AML-193 (cell line): ENCODE measurements at regions not wholly inside any gene's neighbourhood (a gene's known extent, or its start where the extent isn't known, plus 50 kb on each side); places are given as distances from the start of the nearest gene placed in this dataset.
"Not testable (repeated sequence)": the region's sequence is repeated elsewhere in the genome, so short reads cannot be mapped to it uniquely, and the experiment has no call there.

Experiments used
- DNase-seq, 2 experiments: peaks; one replicate each; lab custom pipeline; 2025; lab: John Stamatoyannopoulos, UW

DNA sequence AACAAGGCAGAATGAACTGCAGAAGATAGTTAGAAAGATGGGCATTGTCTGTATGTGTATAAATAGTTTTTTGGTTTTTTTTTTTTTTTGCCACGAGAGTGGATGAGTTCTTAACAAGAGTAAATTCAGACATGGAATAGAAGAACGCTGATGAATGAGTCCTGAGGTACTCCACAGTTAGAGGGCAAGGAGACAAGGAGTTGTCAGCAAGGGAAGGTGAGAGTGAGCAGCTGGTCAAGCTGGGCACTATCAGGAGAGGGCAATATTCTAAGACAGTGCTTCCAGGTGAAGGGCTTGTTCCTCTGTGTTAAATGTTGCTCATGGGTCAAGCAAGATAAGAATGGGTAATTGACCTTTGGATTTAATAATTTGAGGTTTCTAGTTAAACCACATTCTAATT, 138.6 kb upstream of the FAM78B start:
- no peak for DNase-seq

DNA sequence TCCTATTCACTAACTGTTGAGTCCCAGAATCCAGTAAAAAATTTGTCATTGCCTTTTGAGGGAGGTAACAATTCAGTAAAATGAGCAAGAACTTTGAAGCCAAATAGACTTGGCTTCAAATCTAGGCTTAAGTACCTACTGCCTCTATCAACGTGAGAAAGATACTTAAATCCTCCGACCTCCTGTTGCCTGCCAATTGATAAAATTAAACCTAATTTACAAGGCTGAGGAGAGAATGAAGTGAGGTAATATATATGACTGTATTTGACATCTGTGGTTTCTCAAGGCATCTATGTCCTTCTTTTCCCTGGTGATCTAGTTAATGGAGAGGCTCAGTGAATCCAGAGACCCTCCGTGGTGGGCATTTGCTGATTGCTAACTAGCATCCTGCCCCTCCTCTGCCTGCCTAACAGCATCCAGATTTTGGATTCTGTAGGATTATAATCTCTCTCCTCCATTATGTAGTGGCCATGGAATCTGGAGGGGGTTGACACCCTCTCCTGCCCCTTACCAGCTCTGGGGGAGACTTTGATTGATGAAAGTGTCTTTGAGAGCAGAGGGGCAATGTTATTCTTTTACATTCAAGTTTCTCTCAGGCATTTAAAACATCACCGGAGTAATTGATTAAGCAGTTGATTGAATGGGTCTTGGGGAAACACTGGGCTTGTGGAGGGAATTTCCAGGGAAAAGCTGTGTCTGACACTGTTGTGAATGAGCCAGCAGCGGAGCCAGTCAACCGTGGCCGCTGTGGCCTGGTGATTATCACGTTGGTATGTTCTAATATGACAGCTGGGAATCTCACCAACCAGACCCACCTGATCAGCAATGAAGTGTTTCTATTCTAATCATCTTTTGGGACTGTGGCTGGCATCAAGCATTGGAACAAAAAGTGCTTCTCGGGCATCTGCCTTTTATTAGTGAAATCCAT, 140.7 kb upstream of the FAM78B start:
- DNase-seq = no peak

DNA sequence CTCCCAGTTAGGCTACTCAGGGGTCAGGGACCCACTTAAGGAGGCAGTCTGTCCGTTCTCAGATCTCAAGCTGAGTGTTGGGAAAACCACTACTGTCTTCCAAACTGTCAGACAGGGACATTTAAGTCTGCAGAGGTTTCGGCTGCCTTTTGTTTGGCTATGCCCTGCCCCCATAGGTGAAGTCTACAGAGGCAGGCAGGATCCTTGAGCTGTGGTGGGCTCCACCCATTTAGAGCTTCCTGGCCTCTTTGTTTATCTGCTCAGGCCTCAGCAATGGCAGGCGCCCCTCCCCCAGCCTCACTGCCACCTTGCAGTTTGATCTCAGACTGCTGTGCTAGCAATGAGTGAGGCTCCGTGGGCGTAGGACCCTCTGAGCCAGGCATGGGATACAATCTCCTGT, 149.5 kb upstream of the FAM78B start:
- not testable (repeated sequence) for DNase-seq

DNA sequence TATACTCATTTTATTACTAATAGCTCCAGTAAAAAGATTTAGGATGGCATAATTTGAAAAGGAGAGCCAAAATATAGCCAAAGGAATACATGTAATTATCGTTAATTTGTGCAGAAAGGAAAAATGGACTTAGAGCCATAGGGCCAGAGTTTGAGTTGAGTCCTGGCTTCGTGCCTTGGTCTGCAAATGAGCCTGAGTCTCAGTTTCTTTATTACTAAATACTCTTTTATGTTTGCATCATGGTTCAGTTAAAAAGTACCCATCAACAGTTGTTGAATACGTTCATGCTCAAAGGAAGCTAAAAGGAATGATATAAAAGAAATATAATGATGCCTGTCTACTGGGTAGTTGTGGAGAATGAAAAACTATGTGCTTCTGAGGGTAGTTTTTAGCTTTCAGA, 155.7 kb upstream of the FAM78B start:
- no peak for DNase-seq

DNA sequence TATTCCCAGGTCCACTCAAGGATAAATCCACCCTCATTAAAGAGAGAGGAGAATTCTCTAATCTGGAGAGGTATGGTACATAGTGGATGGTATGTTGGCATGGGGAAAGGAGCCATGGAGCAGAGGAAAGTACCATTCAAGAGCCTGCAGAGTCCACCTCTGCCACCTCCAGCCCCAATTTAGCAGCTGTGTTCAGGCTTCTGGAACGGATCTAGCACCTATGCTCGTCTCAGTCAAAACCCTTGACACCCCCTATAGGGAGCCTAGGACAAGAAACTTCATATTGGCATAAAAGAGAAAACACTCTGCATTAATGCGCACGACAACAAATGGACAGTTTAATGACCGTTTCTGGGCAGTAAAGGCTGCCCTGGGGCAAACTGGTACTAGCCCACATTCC, 161.1 kb upstream of the FAM78B start:
- DNase-seq = no peak

DNA sequence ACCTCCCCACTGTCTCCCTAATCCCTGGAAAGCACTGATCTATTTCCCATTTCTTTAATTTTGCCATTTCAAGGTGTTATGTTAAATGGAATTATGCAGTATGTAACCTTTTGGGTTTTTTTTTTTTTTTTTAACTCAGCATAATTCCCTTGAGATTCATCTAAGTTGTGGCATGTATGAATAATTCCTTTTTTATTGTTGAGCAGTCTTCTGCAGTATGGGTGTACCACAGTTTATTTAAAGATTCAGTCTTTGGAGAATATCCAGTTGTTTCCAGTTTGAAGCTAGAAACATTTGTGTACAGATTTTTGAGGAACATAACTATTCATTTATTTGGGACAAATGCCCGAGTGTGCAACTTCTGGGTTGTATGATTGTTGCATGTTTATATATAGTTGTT, 162.2 kb upstream of the FAM78B start:
- DNase-seq = no peak

DNA sequence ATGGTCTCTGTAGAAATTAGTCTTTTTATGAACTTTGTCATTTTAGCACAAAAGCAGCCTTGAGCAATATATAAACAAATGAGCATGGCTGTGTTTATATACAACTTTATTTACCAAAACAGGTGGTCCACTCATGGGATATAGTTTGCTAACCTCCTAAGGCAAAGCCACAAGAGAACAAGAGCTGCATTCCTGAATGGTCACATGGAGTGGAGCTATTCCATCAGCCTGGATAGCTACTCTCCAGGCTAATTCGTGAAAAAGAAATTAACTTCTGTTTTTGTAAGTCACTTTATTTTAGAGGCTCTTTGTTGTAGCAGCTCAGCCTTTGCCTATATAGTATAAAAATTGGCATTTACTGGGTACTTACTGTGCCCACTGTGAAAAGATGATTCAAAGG, 163.3 kb upstream of the FAM78B start:
- no peak for DNase-seq

DNA sequence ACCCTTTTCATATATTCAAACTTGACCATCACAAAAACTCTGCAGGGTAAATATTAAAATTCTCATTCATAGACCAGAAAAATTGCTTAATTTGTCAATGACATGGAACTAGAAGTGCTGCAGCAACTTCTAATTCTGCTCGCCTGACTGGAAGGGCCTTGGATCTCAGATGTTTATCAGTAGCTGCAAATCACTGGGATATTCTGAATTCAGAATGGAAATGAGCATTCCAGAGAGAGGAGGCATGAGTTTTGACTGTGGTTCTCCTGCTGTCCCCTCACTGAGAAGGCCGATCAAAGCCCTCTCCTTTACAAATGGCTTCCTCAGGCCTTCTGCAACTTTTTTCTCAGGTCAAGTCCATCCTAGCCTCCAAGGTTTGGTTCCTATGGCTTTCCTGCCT, 171.3 kb upstream of the FAM78B start:
- no peak for DNase-seq

DNA sequence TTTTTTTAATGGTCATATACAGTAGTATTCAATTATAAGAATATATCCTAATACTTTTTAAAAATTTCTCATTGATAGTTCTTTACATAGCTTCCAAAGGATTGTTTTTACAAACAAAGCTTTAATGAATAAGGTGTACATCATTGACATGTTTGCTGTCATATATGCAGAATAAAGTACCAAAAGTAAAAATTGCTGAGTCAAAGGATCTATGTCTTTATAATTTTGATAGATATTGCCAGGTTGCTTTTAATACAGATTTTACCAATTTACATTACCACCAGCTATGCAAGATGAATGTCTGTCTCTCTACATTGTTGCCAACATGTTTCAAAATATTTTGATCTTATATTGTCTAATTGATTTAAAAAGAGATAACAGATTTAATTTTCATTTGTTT, 173.9 kb upstream of the FAM78B start:
- DNase-seq = no peak

DNA sequence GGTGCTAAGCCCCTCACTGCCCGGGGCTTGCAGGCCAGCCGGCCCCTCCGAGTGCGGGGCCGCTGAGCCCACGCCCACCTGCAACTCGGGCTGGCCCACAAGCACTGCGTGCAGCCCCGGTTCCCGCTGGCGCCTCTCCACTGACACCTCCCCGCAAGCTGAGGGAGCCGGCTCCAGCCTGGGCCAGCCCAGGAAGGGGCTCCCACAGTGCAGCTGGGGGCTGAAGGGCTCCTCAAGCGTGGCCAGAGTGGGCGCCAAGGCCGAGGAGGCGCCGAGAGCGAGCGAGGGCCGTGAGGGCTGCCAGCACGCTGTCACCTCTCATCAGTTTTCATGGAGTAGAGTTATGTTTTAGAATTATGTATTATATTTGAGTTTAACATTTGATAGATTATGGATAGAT, 176.5 kb upstream of the FAM78B start:
- DNase-seq = no peak

DNA sequence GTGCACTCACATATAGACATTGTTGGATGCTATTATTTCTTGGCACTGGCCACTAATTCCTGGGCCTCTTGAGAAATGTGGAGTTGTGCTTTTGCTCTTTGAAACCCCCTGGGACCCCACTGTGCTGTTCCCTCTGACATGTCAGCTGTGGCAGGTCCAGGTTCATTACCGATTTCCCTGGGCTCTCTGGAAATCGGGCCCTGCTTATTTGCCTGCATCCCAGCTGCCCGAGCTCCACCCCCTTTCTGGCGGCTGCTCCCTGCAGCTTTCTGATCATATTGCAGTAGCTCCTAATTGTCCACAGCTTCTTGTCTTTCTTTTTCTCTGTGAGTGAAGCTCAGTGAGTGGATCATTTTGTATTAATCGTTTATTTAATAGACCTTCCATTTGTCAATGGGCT, 183.7 kb upstream of the FAM78B start:
- DNase-seq = no peak

DNA sequence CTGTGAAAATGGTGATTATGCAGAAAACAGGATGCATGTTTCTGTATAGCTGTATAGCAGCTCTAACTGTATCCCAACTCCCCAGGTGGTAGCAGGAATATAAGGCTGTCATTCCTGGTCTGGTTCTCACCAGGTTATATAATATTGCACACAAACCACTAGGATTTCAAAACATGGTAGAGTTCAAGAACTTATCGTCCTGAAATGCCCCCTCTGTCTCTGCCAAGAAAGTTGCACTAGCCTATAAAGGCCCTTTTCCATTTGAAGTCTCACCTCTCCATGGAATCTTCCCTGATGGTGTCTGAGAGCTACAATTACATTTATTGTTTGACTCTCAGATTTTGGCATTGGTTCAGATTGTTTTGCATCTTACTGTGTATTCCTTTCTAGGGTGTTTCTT, 184.9 kb upstream of the FAM78B start:
- no peak for DNase-seq

DNA sequence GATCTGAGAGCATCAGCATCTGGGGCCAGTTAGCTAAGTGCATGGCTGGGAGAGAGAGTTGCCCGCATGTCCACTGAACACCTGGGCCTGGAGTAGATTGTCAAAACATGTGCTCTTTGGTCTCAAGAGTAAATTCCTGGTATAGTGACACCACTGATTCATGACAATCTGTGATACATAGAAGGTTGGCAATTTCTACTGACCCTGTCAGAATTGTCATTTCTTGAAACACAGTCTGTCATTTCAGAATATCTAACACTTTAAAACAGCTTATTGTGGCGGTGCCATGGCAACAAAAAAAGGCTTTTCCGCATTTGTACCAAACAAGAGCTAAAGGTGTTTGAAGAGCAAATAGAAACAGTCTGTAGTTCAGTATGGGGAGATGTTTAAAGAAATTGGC, 186.4 kb upstream of the FAM78B start:
- DNase-seq = no peak

DNA sequence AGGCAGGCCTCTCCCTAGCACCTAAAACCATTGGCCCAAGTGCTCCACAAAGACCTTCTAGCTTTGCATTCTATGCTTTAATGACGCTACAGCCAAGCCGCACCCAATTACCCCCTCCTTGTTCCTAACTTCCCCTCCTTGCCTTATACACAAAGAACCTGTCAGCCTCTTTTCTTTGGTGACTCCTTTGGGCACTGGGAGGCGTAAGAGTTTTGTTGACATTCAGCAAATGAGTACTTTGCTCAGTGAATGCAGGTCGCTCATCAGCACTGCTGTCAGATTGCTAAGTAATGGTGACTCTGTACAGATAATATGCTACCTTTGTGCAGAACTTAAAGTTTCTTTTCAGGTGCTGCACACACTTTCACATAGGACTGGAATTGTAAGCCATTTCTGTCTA, 187.6 kb upstream of the FAM78B start:
- no peak for DNase-seq

DNA sequence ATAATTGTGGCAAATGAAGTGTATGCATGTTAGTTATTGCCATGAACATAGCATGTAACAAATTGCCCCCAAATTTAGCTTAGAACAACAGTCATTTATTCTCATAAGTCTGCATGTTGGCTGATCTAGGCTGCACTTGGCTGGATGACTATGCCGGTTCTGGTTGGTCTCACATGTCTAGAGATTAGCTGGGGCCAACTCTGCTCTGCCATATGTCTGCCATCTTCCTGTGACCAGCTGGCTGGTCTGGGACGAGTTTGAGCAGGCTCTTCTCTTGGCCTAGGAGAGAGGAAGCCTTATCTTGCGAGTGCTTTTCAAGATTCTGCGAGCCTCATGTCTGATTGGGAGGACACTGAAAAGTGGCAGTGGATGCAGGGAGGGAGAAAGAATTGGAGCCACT, 198.3 kb upstream of the FAM78B start:
- DNase-seq = no peak

DNA sequence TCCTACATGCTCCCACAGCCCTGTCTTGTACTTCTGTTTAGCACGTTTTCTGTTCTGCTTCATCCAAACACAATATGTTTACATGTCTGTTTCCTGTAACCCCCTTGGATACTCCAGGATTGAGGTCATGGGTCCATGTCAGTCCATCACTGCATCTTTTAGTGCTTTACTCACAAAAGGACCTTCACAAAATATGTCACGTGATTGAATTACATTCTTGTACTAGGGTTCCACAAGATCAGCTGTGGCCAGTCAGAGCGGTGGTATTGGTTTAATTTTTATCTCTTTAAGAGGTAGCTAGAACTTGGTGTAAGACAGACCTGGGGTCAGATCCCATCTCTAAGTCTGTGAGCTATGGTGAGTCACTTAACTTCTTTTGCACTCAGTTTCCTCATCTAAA, 201.2 kb upstream of the FAM78B start:
- no peak for DNase-seq

DNA sequence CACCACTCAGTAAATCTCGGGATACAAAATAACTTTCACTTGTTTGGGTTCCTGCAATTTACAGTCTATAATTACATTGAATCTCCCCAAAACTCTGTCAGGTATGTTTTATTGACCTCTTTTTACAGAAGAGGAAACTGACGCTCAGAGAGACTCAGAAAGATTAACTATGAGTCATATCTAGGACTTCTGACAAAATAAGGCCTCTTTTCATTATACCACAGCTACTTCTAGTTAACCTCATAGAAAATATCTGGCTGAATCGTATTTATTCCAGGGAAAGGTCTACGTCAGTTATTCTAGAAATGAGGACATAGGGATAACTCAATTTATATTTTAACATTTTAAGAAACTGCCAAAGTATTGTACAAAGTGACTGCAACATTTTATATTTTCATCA, 211.1 kb upstream of the FAM78B start:
- no peak for DNase-seq

DNA sequence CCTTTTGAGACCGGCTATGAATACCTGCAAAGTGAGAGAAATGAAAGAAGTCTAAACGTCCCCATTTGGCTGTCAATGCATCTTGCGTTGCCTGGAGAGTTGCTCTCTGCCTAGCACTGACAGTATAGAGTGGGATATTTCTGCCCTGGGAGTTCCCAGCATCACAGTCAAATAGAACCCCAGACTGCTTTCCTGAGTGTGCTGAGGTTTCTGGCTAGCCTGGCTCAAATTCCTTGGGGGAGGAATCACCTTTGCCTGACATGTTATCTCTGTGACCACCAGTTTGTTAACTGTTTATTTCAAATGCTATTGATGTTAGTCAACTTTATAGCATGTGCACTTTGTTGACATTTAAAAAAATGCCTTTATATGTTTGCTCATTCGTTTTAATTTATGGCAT, 212.0 kb upstream of the FAM78B start:
- DNase-seq = no peak

DNA sequence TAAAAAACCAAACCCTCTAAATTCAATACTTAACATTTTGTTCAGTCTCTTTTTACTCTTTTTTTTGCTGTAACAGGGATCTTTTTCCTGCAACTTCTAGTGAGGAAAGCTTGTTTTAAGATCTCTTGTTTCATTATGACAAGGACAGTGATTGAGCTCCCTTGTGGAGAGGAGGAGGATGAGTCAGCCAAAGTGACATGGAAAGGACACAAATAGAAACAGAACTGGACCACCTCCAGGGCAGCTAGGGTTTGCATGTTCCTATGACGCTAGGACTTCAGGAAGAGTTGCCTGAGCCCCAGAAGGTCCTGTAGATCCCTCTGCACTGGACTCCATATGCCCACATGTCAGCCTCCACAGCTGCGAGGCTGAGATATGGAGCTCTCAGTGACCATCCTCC, 212.6 kb upstream of the FAM78B start:
- no peak for DNase-seq

DNA sequence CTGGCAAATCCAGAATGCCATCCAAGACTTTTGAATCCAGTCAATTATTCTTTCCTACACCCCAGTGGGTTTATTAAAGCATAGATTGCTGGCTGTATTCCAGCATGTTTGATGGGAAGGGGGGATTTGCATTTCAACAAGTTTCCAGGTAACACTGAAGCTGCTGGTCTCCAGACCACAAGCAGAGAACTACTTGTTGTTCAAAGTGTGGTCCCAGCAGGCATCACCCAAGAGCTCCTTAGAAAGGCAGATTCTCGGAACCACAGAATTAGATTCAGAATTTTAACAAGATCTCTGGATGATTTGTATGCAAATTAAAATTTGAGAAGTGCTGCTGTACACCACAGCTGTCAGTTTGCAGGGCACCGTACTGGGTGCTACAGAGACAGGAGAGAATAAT, 216.3 kb upstream of the FAM78B start:
- no peak for DNase-seq

DNA sequence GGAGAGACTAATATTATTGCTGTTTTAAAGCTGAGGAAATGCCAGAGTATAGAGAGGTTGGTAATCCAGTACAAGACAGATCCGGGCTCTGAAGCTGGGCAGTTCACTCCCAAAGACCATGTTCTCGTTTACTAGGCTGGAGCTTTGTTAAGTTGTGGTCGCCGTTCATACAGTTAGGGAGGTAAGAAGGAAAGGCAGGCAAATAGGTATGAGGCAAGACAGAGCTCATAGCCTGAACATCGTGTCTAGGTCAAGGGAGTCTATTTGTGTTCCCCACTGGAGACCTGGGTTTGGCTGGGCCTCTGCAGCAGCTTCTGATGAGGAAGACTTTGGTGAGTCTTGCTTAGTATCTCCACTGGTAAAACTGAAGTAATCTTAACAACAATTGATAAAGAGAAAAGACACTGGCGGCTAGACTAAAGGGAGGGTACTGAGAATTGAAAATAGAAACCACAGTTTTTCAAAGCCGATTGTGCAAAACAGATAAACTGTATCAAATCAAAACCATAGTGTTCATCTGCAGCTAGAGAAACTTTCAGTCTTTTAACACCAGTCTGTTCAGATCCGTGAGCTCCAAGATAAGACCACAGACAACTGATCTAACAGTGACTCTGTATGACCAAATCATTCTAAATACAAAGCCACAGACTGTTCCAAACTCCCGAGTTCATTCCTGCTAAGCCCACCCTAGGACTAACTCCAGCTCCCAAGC, 217.0 kb upstream of the FAM78B start:
- no peak for DNase-seq

DNA sequence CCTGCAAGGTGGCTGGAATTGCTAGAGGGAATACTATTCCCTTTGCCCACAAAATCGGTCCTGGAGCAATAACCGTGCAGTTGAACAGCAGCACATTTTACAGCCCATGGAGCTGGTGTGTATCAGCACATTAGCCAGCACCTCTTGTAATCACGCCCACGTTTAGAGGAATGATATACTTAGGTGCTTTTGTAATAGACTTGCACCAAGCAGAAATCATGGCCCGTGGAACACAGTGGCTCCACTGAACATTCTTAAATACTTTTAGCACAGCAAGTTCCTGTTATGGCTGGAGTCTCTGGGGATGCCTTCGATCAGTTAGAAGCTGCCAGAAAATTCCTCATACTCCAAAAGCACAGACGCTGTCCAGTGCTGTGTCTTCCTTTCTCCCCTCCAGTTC, 218.1 kb upstream of the FAM78B start:
- no peak for DNase-seq

DNA sequence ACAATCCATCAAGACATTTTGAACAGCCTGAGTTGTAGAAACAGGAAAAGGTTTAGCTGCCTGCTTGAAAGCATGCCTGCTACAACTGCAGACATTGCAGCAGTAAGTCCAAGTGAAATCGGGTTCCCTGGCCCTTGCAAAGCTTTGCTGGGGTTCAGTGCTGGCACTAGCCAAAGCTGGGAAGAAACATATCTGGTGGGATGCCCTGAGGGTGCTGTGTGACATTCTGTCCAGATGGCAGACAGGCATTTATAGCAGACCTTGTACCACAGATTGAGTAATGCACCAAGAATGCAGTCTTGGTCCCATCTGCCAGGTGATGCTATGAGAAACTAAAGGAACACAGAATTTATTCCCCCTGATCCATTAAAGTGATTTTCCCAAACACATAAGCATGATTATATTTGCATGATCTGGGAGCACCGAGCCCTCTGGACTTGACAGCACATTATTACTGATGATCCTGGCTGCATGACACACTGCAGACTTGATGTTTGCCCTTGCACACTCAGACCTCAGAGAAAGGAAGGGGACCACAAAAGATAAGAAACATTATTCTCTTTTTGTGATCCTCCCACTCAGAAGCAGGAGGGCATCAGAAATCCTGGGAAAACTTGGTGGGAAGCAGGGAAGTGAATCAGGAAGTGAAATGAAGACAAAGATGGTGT, 223.7 kb upstream of the FAM78B start:
- no peak for DNase-seq
